C4-2B (cell line): ENCODE measurements at regions not wholly inside any gene's neighbourhood (a gene's known extent, or its start where the extent isn't known, plus 50 kb on each side); places are given as distances from the start of the nearest gene placed in this dataset.
"Not testable (repeated sequence)": the region's sequence is repeated elsewhere in the genome, so short reads cannot be mapped to it uniquely, and the experiment has no call there.

Experiments used
- H3K27ac ChIP-seq: fragments of 450-650 bp; 2 replicates; pipeline ENCODE4 v1.5.1; 2017
- ZFX ChIP-seq: fragments of 450-650 bp; IDR thresholded peaks from 2 replicates; pipeline ENCODE4 v1.6.1; 2017
- TF ChIP-seq, protein P1 (sequence below): fragments of 450-650 bp; conservative IDR thresholded peaks from 2 replicates; pipeline ENCODE4 v1.5.1; 2017; ENCODE audit warnings: mild to moderate bottlenecking

DNA sequence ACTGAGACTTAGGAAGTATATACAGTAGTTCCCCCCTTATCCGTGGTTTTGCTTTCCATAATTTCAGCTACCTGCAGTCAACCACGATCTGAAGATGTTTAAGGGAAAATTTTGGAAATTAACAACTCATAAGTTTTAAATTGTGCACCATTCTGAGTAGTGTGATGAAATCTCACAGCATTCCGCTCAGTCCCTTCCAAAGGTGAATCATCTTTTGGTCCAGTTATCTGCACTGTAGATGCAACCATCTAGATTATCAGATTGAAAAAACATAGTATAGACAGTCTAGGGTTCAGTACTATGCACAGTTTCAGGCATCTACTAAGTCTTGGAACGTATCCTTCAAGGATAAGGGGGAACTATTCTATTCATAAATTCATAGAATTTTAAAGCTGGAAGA lies 109.0 kb downstream of the ANXA3 start:
- no peak overlapping the region for H3K27ac ChIP-seq
- TF ChIP-seq, protein P1, sequence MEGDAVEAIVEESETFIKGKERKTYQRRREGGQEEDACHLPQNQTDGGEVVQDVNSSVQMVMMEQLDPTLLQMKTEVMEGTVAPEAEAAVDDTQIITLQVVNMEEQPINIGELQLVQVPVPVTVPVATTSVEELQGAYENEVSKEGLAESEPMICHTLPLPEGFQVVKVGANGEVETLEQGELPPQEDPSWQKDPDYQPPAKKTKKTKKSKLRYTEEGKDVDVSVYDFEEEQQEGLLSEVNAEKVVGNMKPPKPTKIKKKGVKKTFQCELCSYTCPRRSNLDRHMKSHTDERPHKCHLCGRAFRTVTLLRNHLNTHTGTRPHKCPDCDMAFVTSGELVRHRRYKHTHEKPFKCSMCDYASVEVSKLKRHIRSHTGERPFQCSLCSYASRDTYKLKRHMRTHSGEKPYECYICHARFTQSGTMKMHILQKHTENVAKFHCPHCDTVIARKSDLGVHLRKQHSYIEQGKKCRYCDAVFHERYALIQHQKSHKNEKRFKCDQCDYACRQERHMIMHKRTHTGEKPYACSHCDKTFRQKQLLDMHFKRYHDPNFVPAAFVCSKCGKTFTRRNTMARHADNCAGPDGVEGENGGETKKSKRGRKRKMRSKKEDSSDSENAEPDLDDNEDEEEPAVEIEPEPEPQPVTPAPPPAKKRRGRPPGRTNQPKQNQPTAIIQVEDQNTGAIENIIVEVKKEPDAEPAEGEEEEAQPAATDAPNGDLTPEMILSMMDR = no peak
- no peak for TF ChIP-seq ZFX

DNA sequence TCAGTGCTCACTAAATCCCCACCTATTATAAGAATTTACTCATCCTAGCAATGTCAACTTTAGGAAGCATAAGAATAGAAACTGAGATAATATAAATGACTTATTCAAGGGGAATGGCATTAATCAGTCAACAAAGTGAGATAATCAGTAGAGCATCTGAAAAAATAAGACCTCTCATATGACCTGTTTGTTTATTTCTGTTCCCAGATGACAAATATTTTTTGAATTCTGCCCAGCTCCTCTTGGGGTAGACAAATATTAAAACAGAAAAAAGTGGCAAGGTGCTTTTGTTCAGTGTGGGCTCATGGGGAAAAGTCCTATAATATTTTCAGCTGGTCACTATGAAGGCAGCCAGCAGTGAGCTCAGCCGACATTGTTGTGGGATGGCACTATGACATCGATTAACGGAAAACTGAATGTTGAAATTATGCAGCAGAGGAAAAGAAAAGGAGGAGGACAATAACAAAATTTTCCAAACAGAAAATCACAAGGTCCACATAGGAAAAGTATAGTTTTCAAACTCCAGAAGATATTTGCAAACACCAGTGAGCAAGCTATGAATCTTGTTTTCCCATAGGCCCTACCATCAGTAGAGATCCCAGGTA lies 109.6 kb downstream of the ANXA3 start:
- no peak overlapping the region for H3K27ac ChIP-seq
- no peak for TF ChIP-seq ZFX
- TF ChIP-seq, protein P1 = no peak

DNA sequence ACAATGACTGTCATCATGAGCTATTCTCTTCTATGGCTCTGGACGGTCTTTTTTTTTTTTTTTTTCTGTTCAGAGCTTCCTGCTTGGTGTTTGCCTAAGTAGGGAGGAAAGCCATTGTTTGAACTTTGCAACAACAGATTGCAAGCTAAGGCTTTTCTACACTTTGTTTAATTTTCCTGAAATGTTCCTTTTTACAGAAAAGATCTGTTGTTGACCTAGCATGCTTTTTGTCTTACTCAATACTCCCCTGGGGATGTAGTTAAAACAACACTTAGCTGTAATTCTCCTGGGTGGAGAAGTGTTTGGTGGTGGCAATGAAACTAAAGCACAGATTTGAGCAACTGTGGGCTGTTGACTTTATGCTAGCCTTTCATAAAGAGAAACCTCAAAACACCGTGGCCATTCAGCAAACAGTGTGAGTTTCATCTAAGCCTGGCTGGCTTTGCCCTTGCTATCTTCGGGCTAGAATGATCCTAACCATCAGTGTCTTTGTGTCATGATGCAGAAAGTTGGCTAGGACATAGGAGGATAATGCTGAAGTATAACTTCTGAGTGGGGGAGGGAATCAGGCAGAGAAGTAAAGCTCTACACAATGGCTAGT lies 110.5 kb downstream of the ANXA3 start:
- TF ChIP-seq ZFX = no peak
- TF ChIP-seq, protein P1 = no peak
- H3K27ac ChIP-seq = no peak overlapping the region

DNA sequence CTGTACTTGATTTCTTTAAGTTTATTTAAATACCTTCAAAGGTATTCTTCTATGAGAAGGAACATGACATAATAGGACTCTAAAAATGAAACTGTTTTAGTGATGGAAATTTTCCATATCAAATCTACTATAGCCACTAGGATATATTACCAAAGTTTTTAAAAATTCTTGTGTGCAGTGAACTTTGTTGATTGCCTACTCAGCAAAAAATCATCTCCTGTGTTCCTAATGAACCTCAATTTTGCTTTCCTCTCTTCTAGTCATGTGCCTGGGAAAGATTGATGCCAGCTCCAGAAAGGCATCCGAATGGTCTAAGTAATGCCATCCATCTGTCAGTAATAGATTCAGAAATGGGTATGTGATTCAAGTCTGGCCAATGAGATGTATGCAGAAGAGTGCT lies 111.1 kb downstream of the ANXA3 start:
- no peak overlapping the region for H3K27ac ChIP-seq
- TF ChIP-seq ZFX = no peak
- TF ChIP-seq, protein P1 = no peak

DNA sequence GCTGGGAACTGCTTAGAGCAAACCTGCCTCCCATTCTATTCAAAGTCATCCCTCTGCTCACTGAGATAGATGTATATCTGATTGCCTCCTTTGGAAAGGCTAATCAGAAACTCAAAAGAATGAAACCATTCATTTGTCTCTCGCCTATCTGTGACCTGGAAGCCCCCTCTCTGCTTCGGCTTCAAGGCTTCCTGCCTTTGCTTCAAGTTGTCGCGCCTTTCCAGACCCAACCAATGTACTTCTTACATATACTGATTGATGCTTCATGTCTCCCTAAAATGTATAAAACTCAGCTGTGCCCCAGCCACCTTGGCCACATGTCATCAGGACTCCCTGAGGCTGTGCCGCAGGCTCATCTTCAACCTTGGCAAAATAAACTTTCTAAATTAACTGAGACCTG lies 111.9 kb upstream of the BMP2K start:
- H3K27ac ChIP-seq = not testable (repeated sequence)

DNA sequence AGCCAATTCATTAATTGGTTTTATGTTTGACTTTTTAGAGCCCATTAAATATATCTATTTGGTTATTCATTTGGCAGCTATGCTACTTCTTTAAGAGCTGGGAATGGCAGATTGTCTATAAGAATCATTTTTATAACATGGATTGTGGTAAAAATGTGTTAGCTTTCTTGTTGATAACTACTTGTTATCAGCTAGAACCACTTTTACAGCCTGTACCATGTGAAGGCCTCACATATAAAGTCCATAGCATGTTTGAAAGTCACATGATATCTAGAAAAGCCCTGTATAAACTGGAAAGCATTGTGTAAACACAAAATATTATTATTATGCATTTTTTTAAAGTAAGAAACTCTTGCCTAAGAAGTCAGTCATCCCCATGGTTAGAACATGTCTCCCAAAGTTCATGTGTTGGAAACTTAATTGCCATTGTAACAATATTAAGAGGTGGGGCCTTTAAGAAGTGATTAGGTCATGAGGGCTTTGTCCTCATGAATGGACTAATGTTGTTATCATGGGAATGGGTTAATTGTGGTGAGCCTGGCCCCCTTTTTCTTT lies 110.9 kb upstream of the BMP2K start:
- H3K27ac ChIP-seq = no peak overlapping the region
- TF ChIP-seq, protein P1 = no peak
- no peak for TF ChIP-seq ZFX

DNA sequence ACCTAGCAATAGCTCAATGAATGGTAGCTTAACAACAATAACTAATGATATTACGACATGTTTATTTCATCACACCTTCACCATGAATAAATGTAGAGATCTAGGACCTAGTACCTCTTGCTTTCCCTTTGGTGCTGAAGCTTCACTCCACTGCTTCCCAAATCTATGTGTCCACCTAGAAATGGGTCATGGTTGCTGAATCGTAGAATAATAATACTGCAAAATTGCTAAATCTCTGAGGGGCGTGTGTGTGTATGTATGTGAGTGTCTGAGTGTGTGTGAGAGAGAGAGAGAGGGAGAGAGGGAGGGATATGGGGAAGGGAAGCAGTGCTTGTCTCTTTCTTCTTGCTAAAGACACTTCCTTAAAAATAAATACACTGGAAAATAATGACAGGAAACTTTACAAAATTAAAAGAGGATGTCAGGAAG lies 109.3 kb upstream of the BMP2K start:
- TF ChIP-seq, protein P1 = no peak
- TF ChIP-seq ZFX = no peak
- H3K27ac ChIP-seq = no peak overlapping the region

DNA sequence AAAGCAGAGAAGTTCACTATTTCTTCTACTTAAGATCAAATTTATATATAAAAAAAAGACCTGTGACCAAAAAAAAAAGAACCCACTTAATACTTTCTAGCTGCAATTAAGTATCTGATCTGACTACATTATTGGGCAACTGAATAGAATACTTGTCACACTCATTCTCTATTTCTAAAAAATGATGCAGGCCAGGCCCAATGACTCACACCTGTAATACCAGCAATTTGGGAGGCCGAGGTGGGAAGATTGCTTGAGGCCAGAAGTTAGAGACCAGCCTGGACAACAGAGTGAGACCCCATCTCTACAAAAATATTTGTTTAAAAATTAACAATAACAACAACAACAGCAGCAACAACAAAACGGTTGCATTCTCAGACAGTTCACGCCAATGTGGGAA lies 108.8 kb upstream of the BMP2K start:
- H3K27ac ChIP-seq = no peak overlapping the region

More for the DNA sequence above, 108.8 kb upstream of the BMP2K start:
- TF ChIP-seq ZFX = no peak
- TF ChIP-seq, protein P1 = no peak
